Naive B cell (primary cell): ENCODE measurements at regions not wholly inside any gene's neighbourhood (a gene's known extent, or its start where the extent isn't known, plus 50 kb on each side); places are given as distances from the start of the nearest gene placed in this dataset.
A peak's percentile ranks its signal among the peaks of the same experiment; 100 is the strongest.

Experiments
- ATAC-seq, 2 donors: fragments of 150-1000 bp; cut with Tn5 transposase; 2 replicates each; pipeline ENCODE4 v1.10.0; 2021; ENCODE audit warnings: low read depth in 2 of 2, mild to moderate bottlenecking in 2 of 2, moderate library complexity in 2 of 2
- DNase-seq: peaks from one replicate; pipeline ENCODE4 v3.0.0; 2022
- H3K27ac Mint-ChIP-seq, 6 donors: one replicate each; pipeline ENCODE4 v1.8.0; 2020 to 2022; ENCODE audit warnings: mild to moderate bottlenecking in 6 of 6, mixed read lengths in 6 of 6, moderate library complexity in 5 of 6, inconsistent platforms in 2 of 6
- H3K27me3 Mint-ChIP-seq, 3 donors: one replicate each; pipeline ENCODE4 v1.8.0; 2021 to 2022; ENCODE audit warnings: mixed read lengths in 3 of 3, mild to moderate bottlenecking in 1 of 3
- H3K36me3 Mint-ChIP-seq, 2 donors: one replicate each; pipeline ENCODE4 v1.8.0; 2020 to 2022; ENCODE audit warnings: mixed read lengths in 2 of 2, inconsistent platforms in 1 of 2, mild to moderate bottlenecking in 1 of 2
- H3K4me1 Mint-ChIP-seq, 3 donors: one replicate each; pipeline ENCODE4 v1.8.0; 2020 to 2022; ENCODE audit warnings: mixed read lengths in 3 of 3, inconsistent platforms in 1 of 3, mild to moderate bottlenecking in 1 of 3, moderate library complexity in 1 of 3
- H3K4me3 Mint-ChIP-seq, 8 donors: one replicate each; pipeline ENCODE4 v1.8.0; 2020 to 2022; ENCODE audit warnings: mild to moderate bottlenecking in 8 of 8, mixed read lengths in 8 of 8, moderate library complexity in 8 of 8, inconsistent platforms in 2 of 8
- H3K9me3 Mint-ChIP-seq, 7 donors: one replicate each; pipeline ENCODE4 v1.8.0; 2020 to 2022; ENCODE audit warnings: mixed read lengths in 7 of 7, mild to moderate bottlenecking in 5 of 7, inconsistent platforms in 2 of 7, moderate library complexity in 1 of 7

- Mint-ChIP-seq H3K4me3 (no peak overlapping the region), H3K36me3 (peaks cover 0 to 5% of the 10 kb centered on the region in 2 donors), H3K9me3 (peaks cover 0 to 11% (median 0%) of the 10 kb centered on the region in 7 donors), H3K27me3 (peaks cover 9 to 39% (median 30%) of the 10 kb centered on the region in 3 donors), H3K4me1 (peaks cover 0 to 3% (median 0%) of the 10 kb centered on the region in 3 donors), H3K27ac (no peak overlapping the region)
- DNase-seq (no peak), ATAC-seq (no peak)
Observed at GRCh38 chr2:778731-779350, 101.6 kb upstream of the TMEM18 start.

GRCh38 chr2:777546-777945 is 100.3 kb upstream of the TMEM18 start:
- Mint-ChIP-seq H3K4me1 (peaks cover 0 to 3% (median 0%) of the 10 kb centered on the region in 3 donors), H3K27me3 (peaks cover 9 to 35% (median 30%) of the 10 kb centered on the region in 3 donors), H3K4me3 (no peak overlapping the region), H3K36me3 (no peaks in the 10 kb centered on the region), H3K9me3 (no peaks in the 10 kb centered on the region), H3K27ac (no peak overlapping the region)
- no peak for DNase-seq
- ATAC-seq: no peak

- Mint-ChIP-seq H3K36me3 (no peaks in the 10 kb centered on the region), H3K27me3 (peaks cover 9 to 37% (median 30%) of the 10 kb centered on the region in 3 donors), H3K27ac (no peak overlapping the region), H3K4me1 (peaks cover 0 to 3% (median 0%) of the 10 kb centered on the region in 3 donors), H3K9me3 (no peaks in the 10 kb centered on the region), H3K4me3 (no peak overlapping the region)
- ATAC-seq: no peak
- DNase-seq: no peak
Observed at GRCh38 chr2:777051-777450, 99.8 kb upstream of the TMEM18 start.

- DNase-seq (no peak), ATAC-seq (no peak)
- no peak overlapping the region for H3K27ac Mint-ChIP-seq
- H3K36me3 Mint-ChIP-seq: no peaks in the 10 kb centered on the region
- H3K9me3 Mint-ChIP-seq: no peaks in the 10 kb centered on the region
- no peak overlapping the region for H3K4me3 Mint-ChIP-seq
- H3K27me3 Mint-ChIP-seq: peaks cover 9 to 35% (median 30%) of the 10 kb centered on the region in 3 donors
- peaks cover 0 to 3% (median 0%) of the 10 kb centered on the region in 3 donors for H3K4me1 Mint-ChIP-seq
Observed at GRCh38 chr2:776487-776886, 99.3 kb upstream of the TMEM18 start.

GRCh38 chr2:776038-776437 is 98.8 kb upstream of the TMEM18 start:
- H3K27me3 Mint-ChIP-seq: peaks cover 9 to 35% (median 34%) of the 10 kb centered on the region in 3 donors
- DNase-seq (no peak), ATAC-seq (no peak)
- no peak overlapping the region for H3K27ac Mint-ChIP-seq
- H3K9me3 Mint-ChIP-seq: no peaks in the 10 kb centered on the region
- no peaks in the 10 kb centered on the region for H3K36me3 Mint-ChIP-seq
- H3K4me3 Mint-ChIP-seq: no peak overlapping the region
- peaks cover 0 to 3% (median 0%) of the 10 kb centered on the region in 3 donors for H3K4me1 Mint-ChIP-seq

GRCh38 chr2:774436-774835 is 97.2 kb upstream of the TMEM18 start:
- peaks cover 15 to 36% (median 26%) of the 10 kb centered on the region in 3 donors for H3K27me3 Mint-ChIP-seq
- H3K9me3 Mint-ChIP-seq: peaks cover 0 to 3% (median 0%) of the 10 kb centered on the region in 7 donors
- DNase-seq (no peak), ATAC-seq (no peak)
- no peak overlapping the region for H3K4me3 Mint-ChIP-seq
- no peaks in the 10 kb centered on the region for H3K36me3 Mint-ChIP-seq
- H3K27ac Mint-ChIP-seq: no peak overlapping the region
- peaks cover 0 to 3% (median 0%) of the 10 kb centered on the region in 3 donors for H3K4me1 Mint-ChIP-seq

GRCh38 chr2:773256-774160 is 96.3 kb upstream of the TMEM18 start:
- Mint-ChIP-seq H3K27me3 (peaks cover 15 to 31% (median 21%) of the 10 kb centered on the region in 3 donors), H3K9me3 (peaks cover 0 to 9% (median 3%) of the 10 kb centered on the region in 7 donors), H3K4me1 (peaks cover 0 to 3% (median 0%) of the 10 kb centered on the region in 3 donors), H3K36me3 (no peaks in the 10 kb centered on the region), H3K27ac (no peak overlapping the region), H3K4me3 (no peak overlapping the region)
- no peak for ATAC-seq
- no peak for DNase-seq

- no peak for DNase-seq
Observed at GRCh38 chr2:771538-771937, 94.3 kb upstream of the TMEM18 start.

GRCh38 chr2:770776-771175 is 93.6 kb upstream of the TMEM18 start:
- H3K27ac Mint-ChIP-seq: no peak overlapping the region
- peak overlapping the region in 1 of 8 donors; percentile 76 for H3K4me3 Mint-ChIP-seq

More at GRCh38 chr2:771538-771937, 94.3 kb upstream of the TMEM18 start:
- peaks cover 0 to 3% (median 0%) of the 10 kb centered on the region in 3 donors for H3K4me1 Mint-ChIP-seq
- no peak overlapping the region for H3K27ac Mint-ChIP-seq
- no peaks in the 10 kb centered on the region for H3K36me3 Mint-ChIP-seq
- peaks cover 0 to 12% (median 4%) of the 10 kb centered on the region in 7 donors for H3K9me3 Mint-ChIP-seq
- H3K4me3 Mint-ChIP-seq: no peak overlapping the region
- H3K27me3 Mint-ChIP-seq: peaks cover 12 to 26% (median 18%) of the 10 kb centered on the region in 3 donors
- no peak for ATAC-seq

GRCh38 chr2:769771-770170 is 92.6 kb upstream of the TMEM18 start:
- H3K4me3 Mint-ChIP-seq: no peak overlapping the region
- peaks cover 0 to 3% (median 0%) of the 10 kb centered on the region in 3 donors for H3K4me1 Mint-ChIP-seq
- H3K27me3 Mint-ChIP-seq: peaks cover 10 to 28% (median 22%) of the 10 kb centered on the region in 3 donors
- H3K9me3 Mint-ChIP-seq: peaks cover 0 to 12% (median 4%) of the 10 kb centered on the region in 7 donors
- ATAC-seq: no peak
- H3K36me3 Mint-ChIP-seq: no peaks in the 10 kb centered on the region
- no peak for DNase-seq
- H3K27ac Mint-ChIP-seq: peak overlapping the region in 2 of 6 donors; percentile 4 to 47

More at GRCh38 chr2:770776-771175, 93.6 kb upstream of the TMEM18 start:
- peaks cover 0 to 12% (median 4%) of the 10 kb centered on the region in 7 donors for H3K9me3 Mint-ChIP-seq
- H3K27me3 Mint-ChIP-seq: peaks cover 10 to 30% (median 22%) of the 10 kb centered on the region in 3 donors
- ATAC-seq (no peak), DNase-seq (no peak)
- no peaks in the 10 kb centered on the region for H3K36me3 Mint-ChIP-seq
- H3K4me1 Mint-ChIP-seq: peaks cover 0 to 3% (median 0%) of the 10 kb centered on the region in 3 donors

- DNase-seq (no peak), ATAC-seq (no peak)
- Mint-ChIP-seq H3K27me3 (peaks cover 6 to 21% (median 18%) of the 10 kb centered on the region in 3 donors), H3K4me1 (no peaks in the 10 kb centered on the region), H3K27ac (no peak overlapping the region), H3K4me3 (no peak overlapping the region), H3K36me3 (no peaks in the 10 kb centered on the region), H3K9me3 (peaks cover 0 to 12% (median 4%) of the 10 kb centered on the region in 7 donors)
Observed at GRCh38 chr2:768451-768850, 91.2 kb upstream of the TMEM18 start.

GRCh38 chr2:767944-768343 is 90.7 kb upstream of the TMEM18 start:
- H3K9me3 Mint-ChIP-seq: peaks cover 0 to 12% (median 5%) of the 10 kb centered on the region in 7 donors
- H3K27me3 Mint-ChIP-seq: peaks cover 6 to 26% (median 22%) of the 10 kb centered on the region in 3 donors
- H3K4me1 Mint-ChIP-seq: no peaks in the 10 kb centered on the region
- ATAC-seq (no peak), DNase-seq (no peak)
- H3K27ac Mint-ChIP-seq: no peak overlapping the region
- no peaks in the 10 kb centered on the region for H3K36me3 Mint-ChIP-seq
- no peak overlapping the region for H3K4me3 Mint-ChIP-seq

- DNase-seq: no peak
Observed at GRCh38 chr2:767440-767839, 90.2 kb upstream of the TMEM18 start.

More at GRCh38 chr2:767440-767839, 90.2 kb upstream of the TMEM18 start:
- Mint-ChIP-seq H3K9me3 (peaks cover 0 to 12% (median 5%) of the 10 kb centered on the region in 7 donors), H3K4me3 (no peak overlapping the region), H3K27ac (no peak overlapping the region), H3K27me3 (peaks cover 6 to 26% (median 22%) of the 10 kb centered on the region in 3 donors), H3K36me3 (no peaks in the 10 kb centered on the region), H3K4me1 (no peaks in the 10 kb centered on the region)
- ATAC-seq: no peak
